ENCODE measurements at regions not wholly inside any gene's neighbourhood (a gene's known extent, or its start where the extent isn't known, plus 50 kb on each side); places are given as distances from the start of the nearest gene placed in this dataset.

- no peak overlapping the region for H3K27ac ChIP-seq
- no peak overlapping the region for H3K4me3 ChIP-seq
- ATAC-seq (ENCODE audit: low FRiP score in 2 of 2) (no peak), DNase-seq (no peak)
- TF ChIP-seq CTCF (IDR thresholded peaks at IDR 0.05) (no peak), POLR2A (IDR thresholded peaks at IDR 0.05) (no peak), EP300 (IDR thresholded peaks at IDR 0.05) (no peak), POLR2AphosphoS5 (IDR thresholded peaks at IDR 0.05) (no peak)
- WGBS, 2 donors: 91 to 92% methylated on average over 5 of the region's 5 CpGs
- no peaks in the 10 kb centered on the region for H3K36me3 ChIP-seq
- peaks cover 0 to 5% (median 4%) of the 10 kb centered on the region in 4 donors for H3K4me1 ChIP-seq
- no peaks in the 10 kb centered on the region for H3K27me3 ChIP-seq
- no peaks in the 10 kb centered on the region for H3K9me3 ChIP-seq
Measured at GRCh38 chr2:207413376-207413907, 116.3 kb upstream of the CREB1 start.

GRCh38 chr2:207416111-207416510 is 113.7 kb upstream of the CREB1 start:
- ATAC-seq (ENCODE audit: low FRiP score in 2 of 2) (no peak), DNase-seq (no peak)
- WGBS, 2 donors: 55 to 72% methylated on average over 3 of the region's 3 CpGs

GRCh38 chr2:207416900-207417299 is 112.9 kb upstream of the CREB1 start:
- Histone ChIP-seq H3K4me3 (no peak overlapping the region), H3K27ac (no peak overlapping the region), H3K27me3 (no peaks in the 10 kb centered on the region), H3K36me3 (no peaks in the 10 kb centered on the region), H3K9me3 (no peaks in the 10 kb centered on the region), H3K4me1 (no peaks in the 10 kb centered on the region)
- ATAC-seq (ENCODE audit: low FRiP score in 2 of 2): no peak
- TF ChIP-seq POLR2A (IDR thresholded peaks at IDR 0.05) (no peak), CTCF (IDR thresholded peaks at IDR 0.05) (no peak), POLR2AphosphoS5 (IDR thresholded peaks at IDR 0.05) (no peak), EP300 (IDR thresholded peaks at IDR 0.05) (no peak)
- DNase-seq: no peak
- WGBS, 2 donors: 96 to 100% methylated on average over 2 of the region's 2 CpGs

More at GRCh38 chr2:207416111-207416510, 113.7 kb upstream of the CREB1 start:
- Histone ChIP-seq H3K4me3 (no peak overlapping the region), H3K9me3 (no peaks in the 10 kb centered on the region), H3K27me3 (no peaks in the 10 kb centered on the region), H3K4me1 (no peaks in the 10 kb centered on the region), H3K36me3 (no peaks in the 10 kb centered on the region), H3K27ac (no peak overlapping the region)
- TF ChIP-seq CTCF (IDR thresholded peaks at IDR 0.05): no peak
- no peak for TF ChIP-seq EP300 (IDR thresholded peaks at IDR 0.05)
- no peak for TF ChIP-seq POLR2A (IDR thresholded peaks at IDR 0.05)
- TF ChIP-seq POLR2AphosphoS5 (IDR thresholded peaks at IDR 0.05): no peak

GRCh38 chr2:207417301-207417718 is 112.5 kb upstream of the CREB1 start:
- Histone ChIP-seq H3K27me3 (no peaks in the 10 kb centered on the region), H3K4me3 (no peak overlapping the region), H3K36me3 (no peaks in the 10 kb centered on the region), H3K9me3 (no peaks in the 10 kb centered on the region), H3K27ac (no peak overlapping the region), H3K4me1 (no peaks in the 10 kb centered on the region)
- DNase-seq (no peak), ATAC-seq (ENCODE audit: low FRiP score in 2 of 2) (no peak)
- 84% methylated on average over 3 of the region's 3 CpGs for WGBS, 2 donors
- TF ChIP-seq POLR2AphosphoS5 (IDR thresholded peaks at IDR 0.05) (no peak), POLR2A (IDR thresholded peaks at IDR 0.05) (no peak), EP300 (IDR thresholded peaks at IDR 0.05) (no peak), CTCF (IDR thresholded peaks at IDR 0.05) (no peak)

GRCh38 chr2:207418419-207418818 is 111.3 kb upstream of the CREB1 start:
- H3K36me3 ChIP-seq: no peaks in the 10 kb centered on the region
- H3K9me3 ChIP-seq: no peaks in the 10 kb centered on the region
- TF ChIP-seq EP300 (IDR thresholded peaks at IDR 0.05) (no peak), CTCF (IDR thresholded peaks at IDR 0.05) (no peak)
- H3K27me3 ChIP-seq: no peaks in the 10 kb centered on the region
- DNase-seq (no peak), ATAC-seq (ENCODE audit: low FRiP score in 2 of 2) (no peak)
- no peaks in the 10 kb centered on the region for H3K4me1 ChIP-seq
- H3K4me3 ChIP-seq: no peak overlapping the region
- WGBS, 2 donors: 61 to 62% methylated on average over 4 of the region's 4 CpGs
- no peak overlapping the region for H3K27ac ChIP-seq

All from upper lobe of left lung (tissue), 6 donors.